MV-4-11 (cell line): ENCODE measurements at regions not wholly inside any gene's neighbourhood (a gene's known extent, or its start where the extent isn't known, plus 50 kb on each side); places are given as distances from the start of the nearest gene placed in this dataset.
A peak's percentile ranks its signal among the peaks of the same experiment; 100 is the strongest.
"Not testable (repeated sequence)": the region's sequence is repeated elsewhere in the genome, so short reads cannot be mapped to it uniquely, and the experiment has no call there.

ENCODE experiments used
- DNase-seq: peaks from one replicate; lab custom pipeline; 2025; lab: John Stamatoyannopoulos, UW

DNA sequence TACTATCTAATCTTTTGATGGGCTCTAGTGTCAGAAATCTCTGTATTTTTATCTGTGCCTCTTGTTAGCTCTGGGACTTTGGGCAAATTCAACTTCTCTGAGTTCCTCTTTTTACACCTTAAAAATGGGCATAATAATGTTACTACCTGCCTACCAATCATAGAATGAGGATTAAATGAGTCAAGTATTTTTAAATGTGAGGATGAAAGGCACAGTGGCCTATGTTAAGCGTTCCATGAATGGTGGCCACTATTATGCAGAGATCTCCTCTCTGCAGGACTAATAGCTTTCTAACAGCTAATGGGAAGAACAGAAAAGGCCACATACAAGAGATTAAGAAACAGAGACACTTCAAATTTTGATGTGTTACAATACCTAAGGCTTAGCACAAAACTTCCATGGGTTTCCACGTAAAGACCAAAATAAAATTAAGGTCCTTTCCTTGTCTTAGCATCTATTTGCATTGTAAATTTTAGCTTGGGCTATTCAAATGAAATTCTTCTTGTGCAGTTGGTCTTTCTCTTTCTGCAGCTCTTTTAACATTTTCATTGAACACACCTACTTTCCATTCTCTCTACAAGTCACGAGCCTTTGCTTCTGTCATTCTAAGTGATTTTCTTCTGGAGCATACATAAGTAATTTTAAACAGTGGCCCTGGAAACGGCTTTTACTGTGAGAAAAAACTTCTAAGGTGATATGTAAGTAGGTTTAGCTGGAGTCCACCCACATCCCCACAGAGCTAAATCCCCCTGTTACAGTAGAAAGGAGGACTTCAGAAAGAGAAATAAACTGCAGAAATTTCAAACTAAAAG lies 117.9 kb upstream of the MED14 start:
- no peak for DNase-seq

DNA sequence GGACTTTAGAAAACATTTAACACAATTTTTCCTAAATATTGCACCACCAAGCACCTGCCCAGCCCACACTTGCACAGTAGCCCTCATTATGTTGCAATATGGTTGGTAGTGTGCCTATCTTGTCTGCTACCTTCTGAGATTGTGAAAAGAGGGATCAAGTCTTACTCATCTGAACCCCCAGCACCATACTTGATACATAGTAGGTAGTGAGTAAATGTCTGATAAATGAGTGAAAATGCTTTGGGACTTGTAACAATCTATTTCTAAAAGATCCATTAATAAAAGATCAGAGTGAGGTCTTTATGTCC lies 118.4 kb upstream of the MED14 start:
- DNase-seq = peak; percentile 6

DNA sequence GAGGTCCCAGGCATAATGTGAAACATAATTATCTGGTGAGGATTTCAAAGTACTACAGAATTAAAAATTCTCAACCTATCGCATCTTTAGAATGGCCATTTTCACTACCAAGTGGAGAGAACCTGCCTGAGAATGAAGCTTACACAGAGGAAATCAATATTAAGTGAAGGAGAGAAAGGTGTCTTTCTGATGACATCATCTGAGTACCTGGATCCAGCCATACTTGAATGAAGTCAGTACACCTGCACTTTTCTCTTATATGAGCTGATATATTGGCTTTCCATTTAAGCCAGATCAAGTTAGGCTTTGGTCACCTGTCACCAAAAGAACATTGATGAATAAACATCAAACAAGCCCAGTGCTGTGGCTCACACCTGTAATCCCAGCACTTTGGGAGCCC lies 118.9 kb upstream of the MED14 start:
- no peak for DNase-seq

DNA sequence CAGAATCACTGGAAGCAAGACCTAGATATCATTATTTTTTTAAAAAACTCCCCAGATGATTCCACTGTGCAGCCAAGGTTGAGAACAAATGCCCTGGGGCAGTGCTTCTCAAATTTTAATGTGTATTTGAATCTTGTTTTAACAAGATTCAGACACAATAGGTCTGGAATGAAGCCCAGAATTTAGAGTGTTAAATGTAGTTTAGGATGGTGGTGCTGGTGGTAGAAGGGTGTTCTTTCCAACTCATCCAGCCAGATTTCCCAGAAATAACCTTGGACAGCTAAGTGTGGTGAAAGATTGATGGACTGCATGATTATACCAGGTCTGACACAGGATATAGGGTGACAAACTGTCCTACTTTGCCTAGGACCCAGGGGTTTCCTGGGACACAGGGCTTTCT lies 120.1 kb upstream of the MED14 start:
- DNase-seq = no peak

DNA sequence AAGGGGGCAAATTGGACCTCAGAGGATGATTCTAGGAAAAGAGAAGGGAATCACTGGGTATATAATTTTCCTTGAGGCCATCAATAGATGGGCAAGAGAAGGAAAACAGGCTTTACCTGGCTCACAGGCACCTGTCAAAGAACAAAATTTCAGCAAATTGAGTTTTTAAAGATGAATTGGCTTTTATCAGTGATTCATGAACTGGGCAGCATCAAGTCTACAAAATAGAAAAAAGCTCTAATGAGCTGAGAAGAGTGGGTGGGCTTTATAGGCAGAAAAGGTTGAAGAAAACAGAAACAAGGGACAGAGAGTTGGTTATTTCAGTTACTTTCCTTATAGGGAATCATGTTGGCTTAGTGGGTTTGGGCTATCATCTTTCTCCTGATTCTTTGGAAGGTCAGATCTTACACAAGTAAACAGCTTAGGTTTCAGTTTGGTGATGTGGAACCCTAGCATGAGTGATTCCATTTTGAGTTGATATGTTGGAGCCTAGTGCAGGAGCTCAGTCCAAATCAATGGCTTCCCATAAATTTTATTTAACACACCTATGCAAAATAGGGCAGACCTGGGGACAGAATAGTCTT lies 120.7 kb upstream of the MED14 start:
- no peak for DNase-seq

DNA sequence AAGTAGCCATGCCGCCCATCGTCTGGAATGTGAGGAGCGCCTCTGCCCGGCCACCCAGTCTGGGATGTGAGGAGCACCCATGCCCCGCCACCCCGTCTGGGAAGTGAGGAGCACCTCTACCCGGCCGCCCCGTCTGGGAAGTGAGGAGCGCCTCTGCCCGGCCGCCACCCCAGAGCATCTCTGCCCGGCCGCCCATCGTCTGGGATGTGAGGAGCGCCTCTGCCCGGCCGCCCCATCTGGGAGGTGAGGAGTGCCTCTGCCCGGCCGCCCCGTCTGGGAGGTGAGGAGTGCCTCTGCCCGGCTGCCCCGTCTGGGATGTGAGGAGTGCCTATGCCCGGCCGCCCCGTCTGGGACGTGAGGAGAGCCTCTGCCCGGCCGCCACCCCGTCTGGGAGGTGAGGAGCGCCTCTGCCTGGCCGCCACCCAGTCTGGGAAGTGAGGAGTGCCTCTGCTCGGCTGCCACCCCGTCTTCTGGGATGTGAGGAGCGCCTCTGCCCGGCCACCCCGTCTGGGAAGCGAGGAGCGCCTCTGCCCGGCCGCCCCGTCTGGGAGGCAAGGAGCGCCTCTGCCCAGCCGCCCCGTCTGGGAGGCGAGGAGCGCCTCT lies 126.7 kb upstream of the MED14 start:
- not testable (repeated sequence) for DNase-seq

DNA sequence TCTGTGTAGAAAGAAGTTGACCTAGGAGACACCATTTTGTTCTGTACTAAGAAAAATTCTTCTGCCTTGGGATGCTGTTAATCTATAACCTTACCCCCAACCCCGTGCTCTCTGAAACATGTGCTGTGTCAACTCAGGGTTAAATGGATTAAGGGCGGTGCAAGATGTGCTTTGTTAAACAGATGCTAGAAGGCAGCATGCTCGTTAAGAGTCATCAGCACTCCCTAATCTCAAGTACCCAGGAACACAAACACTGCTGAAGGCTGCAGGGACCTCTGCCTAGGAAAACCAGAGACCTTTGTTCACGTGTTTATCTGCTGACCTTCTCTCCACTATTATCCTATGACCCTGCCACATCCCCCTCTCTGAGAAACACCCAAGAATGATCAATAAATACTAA lies 127.9 kb upstream of the MED14 start:
- not testable (repeated sequence) for DNase-seq

DNA sequence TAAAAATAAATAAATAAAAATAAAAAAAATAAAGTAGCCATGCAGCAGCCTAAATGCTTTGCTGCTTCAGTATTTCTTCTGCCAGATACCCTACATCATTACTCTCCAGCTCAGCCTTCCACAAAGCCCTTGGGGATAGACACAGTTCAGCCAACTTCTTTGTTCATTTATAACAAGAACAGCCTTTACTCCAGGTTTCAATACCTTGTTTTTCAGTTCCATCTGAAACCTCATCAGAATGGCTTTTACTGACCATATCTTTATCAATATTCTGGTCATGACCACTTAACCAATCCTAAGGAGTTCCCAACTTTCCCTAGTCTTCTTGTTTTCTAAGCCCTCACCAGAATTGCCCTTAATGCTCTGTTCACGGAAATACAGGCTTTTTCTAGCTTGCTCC lies 128.3 kb upstream of the MED14 start:
- no peak for DNase-seq

DNA sequence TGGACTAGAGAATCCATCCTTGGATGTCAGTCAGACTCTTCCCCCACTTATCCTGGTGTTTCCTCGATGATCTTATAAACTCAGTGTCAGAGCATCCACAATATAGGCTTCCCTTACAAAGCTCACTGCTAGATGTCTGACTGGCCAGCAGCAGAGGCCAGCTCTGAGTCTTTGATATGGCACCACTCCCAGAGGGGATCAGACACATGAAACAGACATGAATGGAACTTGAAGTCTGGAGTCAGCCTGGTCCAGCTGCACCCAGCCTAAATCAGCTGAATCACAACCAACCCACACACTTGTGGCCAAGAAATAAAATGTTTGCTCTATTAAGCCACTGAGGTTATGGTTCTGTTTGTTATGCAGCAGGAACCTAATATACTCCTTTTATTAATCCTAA lies 129.6 kb upstream of the MED14 start:
- DNase-seq = no peak

DNA sequence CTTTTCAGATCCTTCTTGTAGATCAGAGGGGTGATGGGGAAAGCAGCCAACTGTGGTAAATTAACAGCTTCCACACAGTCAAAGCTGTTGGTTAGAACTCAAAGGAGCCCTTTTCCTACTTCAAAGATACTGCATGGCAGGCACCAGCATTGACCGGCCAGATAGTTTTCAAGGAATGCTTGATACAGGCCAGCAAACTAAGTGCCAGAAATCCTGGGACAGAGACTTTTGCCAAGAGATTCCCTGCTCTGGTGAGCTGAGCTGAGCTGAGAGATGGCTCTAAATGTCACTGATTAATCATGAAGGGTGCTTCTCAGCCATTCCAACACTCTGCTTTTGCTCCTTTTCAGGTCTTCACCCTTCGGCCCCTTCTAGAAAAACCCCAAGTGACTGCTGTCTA lies 131.6 kb upstream of the MED14 start:
- DNase-seq = no peak

DNA sequence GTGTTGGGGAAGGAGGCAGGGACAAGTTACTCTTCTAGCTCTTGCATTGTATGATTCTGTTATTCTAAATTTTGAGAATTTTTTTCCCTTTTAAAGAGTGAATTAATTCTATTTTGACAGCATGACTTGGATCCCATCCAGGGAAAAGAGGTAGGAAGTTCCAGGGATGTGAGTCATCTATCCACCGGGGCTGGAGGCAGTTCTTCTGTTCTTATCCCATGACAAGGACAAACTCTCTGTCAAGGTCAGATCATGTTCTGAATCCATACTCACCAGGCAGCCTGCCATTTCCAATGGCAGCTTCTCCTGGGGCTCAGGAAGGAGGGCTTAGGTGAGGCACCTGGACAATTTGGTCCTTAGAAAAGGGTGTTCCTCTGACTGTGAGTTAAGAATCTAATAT lies 132.0 kb upstream of the MED14 start:
- DNase-seq = no peak

DNA sequence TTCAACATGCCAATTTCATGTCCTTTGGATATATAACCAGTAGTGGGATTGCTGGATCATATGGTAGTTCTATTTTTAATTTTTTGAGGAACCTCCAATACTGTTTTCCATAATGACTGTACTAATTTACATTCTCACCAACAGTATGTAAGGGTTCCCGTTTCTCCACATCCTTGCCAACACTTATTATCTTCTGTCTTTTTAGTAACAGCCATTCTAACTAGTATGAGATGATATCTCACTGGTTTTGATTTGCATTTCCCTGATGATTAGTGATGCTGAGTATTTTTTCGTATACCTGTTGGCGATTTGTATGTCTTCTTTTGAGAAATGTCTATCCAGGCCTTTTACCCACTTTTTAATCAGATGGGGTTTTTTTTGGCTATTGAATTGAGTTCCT lies 133.5 kb upstream of the MED14 start:
- DNase-seq = no peak

DNA sequence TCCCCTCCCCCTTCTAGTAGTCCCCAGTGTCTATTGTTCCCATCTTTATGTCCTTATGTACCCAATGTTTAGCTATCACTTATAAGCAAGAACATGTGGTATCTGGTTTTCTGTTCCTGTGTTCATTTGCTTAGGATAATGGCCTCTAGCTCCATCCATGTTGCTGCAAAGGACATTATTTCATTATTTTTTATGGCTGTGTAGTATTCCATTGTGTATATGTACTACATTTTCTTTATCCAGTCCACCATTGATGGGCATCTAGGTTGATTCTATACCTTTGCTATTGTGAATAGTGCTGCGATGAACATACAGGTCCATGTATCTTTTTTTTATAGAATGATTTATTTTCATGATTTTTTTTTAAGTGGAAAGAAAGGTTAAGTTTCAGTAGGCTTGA lies 135.6 kb upstream of the MED14 start:
- not testable (repeated sequence) for DNase-seq

DNA sequence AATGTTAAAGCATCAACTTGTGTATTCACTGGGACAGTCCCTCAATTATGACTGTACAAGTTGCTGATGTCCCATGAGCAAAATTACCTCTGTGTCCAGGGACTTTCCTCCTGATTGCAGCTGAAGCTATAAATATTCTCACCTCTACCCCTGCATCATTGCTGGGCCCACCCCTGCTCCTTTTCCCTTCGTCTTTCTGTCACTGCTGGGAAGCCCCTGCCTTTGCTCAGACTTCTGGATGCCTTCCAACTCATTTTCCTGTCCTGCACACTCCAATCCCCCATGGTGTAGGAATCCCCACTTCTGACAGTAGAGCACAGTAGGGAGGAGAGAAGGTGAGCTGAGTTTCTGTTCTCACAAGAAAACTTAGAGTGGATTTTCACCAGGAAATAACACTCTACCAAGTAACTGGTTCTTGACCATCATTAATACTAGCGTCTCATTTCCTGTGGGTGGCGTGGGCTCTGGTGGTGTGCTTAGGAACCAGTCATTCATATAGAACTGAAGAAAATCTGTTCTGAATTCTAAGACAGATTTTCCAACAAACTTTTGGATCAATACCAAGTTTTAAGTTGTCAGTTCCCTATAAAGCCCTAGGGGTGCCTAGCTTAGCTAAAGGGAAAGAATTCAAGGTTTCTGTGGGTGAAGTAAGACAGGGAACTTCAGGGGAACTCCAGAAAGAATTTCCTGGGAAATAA lies 136.2 kb upstream of the MED14 start:
- DNase-seq = no peak

DNA sequence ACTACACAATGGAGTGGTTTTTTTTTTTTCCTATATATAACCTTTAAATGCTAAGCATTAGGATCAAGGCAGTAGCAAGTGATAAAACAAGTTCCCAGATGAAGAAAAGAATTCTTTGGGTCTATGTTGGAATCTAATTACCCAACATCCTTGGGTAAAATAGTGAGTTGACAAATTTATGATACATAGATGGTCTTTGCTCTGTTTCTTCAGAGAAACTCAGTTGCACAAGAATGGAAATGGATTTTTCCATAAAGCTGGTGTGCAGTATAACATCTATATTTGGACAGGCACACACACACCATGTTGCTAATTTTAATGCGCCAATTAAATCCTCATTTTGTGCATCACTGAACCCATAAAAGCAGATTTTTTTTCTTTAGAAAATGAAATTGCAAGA lies 137.0 kb upstream of the MED14 start:
- DNase-seq = no peak

DNA sequence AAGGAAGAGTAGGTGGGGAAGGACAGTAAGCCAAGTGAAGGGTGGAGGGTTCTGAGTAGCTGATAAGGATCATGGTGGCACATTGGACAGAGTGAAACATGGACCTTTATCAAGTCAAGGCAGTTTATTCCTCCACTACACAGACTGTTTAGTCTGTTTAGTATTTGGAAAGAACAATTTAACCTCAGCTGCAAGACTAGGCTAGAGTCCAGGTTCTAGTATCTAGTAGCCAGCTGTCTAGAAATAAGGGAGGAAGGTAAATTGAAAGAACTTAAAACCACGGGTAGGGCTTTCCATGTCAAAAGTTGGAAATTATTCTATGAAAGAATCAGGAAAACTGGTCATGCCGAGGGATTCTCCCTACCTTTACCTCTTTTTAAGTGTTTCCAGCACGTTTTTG lies 140.1 kb upstream of the MED14 start:
- DNase-seq = no peak

DNA sequence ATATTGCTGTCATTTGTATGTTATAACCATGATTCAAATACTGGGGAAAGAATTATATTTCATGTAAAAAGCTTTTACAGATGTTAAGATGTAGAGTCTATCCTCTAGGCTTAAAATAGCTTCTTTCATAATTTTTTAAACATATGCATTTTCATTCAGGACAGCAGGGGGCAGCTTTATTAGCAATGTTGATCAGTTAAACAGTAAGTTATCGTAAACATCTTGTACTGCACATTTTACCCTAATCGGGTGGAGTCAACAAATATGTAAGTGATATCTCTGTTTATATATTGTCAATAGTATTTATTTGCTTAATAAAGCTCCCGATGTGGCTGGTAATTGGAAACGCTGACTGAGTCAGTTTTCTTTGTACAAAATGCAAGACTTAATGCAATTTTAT lies 142.5 kb upstream of the MED14 start:
- DNase-seq = peak; percentile 29

DNA sequence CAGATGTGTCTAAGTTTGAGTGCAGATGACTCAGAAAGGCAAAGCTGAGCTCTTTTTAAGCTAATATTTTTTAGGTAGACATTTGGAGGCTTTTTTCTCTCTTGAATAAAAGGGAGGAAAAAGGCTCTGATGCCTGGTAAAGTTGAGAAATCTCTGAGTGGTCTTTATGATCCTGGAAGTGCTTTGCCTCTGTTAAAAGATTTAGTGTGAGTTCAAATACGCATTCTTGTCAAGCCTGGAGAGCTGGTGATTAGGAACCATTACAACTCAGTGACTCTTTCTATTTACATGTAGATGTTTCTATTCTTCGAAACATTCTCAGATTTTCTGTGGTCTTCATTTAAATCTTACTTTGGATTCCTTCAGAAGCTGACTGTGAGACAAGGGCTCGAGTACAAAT lies 143.4 kb upstream of the MED14 start:
- no peak for DNase-seq

DNA sequence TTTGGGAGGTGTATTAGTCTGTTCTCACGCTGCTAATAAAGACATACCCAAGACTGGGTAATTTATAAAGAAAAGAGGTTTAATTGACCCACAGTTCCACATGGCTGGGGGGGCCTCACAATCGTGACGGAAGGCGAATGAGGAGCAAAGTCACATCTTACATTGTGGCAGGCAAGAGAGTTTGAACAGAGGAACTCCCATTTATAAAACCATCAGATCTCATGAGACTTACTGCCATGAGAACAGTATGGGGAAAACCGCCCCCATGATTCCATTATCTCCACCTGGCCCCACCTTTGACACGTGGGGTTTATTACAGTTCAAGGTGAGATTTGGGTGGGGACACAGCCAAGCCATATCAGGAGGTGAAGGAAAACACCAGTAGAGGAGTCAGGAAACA lies 143.8 kb upstream of the MED14 start:
- DNase-seq = not testable (repeated sequence)

DNA sequence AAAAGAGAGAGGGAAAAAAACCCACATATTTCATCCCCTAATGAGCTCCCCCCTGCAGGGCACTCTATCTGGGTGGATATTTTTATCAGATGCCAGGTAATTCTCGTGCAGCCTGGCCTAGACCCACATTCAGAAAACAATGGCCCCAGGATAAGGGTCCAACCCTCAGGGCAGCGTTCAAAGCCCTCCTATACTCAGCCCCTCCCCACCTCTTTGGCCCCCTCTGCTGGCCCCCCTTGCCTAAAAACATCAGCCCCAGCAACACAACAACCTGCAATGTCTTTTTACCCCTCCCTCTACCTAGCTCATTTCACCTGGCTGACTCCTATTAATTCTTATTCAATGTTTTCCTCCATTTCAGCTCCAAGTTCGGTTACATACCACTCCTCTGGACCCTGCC lies 145.4 kb upstream of the MED14 start:
- DNase-seq = no peak

DNA sequence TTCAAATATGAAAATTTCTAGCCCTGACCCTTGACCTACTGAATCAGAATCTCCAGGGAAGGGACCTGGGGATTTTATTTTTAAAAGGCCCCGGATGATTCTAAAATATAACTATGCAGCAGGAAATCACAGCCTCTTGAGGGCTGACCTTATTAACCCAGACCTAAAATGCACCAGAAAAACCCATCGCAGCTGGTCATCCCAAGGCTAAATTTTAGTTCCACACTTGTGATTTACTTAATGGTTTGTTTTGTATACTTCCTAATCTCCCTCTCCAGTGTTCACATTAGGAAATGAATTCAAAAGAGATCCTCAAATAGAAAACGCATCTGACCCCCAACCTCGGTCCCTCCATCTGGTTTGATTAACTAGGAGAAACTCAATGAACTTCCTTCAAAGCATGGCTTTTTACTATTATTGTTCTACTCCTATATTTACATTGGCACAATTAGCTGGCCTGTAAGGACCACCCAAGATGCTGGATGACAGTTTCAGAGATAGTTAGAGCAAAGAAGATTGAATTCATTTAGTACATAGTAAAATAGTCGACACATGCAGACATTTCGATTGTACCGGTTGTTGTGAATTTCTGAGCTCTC lies 147.8 kb upstream of the MED14 start:
- no peak for DNase-seq

DNA sequence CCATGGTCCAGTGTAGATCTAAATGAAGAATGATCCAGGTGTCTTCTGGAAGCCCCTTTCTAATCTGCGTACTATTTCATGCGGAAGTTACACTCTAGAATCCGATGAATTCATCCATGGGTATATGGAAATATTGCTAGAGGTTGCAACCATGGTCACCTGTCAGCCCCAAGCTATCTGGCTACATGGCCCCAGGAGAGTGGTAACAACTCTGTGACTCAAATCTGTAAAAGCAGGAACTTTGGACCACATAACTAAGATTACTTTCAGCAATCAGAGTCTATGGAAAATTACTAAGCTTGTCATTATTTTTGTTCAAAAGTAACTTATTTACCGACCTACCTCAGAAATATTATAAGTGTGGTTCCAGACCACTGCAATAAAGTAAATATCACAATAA lies 150.6 kb upstream of the MED14 start:
- no peak for DNase-seq

DNA sequence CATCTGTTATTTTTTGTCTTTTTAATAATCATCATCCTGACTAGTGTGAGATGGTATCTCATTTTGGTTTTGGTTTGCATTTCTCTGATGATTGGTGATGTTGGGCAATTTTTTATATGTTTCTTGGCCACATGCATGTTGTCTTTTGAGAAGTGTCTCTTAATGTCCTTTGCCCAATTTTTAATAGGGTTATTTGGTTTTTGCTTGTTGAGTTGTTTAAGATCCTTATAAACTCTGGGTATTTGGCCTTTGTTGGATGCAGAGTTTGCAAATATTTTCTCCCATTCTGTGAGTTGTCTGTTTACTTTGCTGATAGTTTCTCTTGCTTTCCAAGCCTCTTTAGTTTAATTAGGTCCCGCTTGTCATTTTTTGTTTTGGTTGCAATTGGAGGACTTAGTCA lies 152.1 kb upstream of the MED14 start:
- no peak for DNase-seq
